OCI-LY7 (cell line): ENCODE measurements at regions not wholly inside any gene's neighbourhood (a gene's known extent, or its start where the extent isn't known, plus 50 kb on each side); places are given as distances from the start of the nearest gene placed in this dataset.

Experiments used
- CTCF ChIP-seq: fragments of 200-600 bp; sonication (generic); conservative IDR thresholded peaks from 2 replicates; pipeline ENCODE4 v1.5.1; 2014; ENCODE audit warnings: mild to moderate bottlenecking, antibody characterized with exemption, low read length, moderate library complexity, mixed read lengths
- EZH2phosphoT487 ChIP-seq: fragments of 200-600 bp; sonication (generic); IDR thresholded peaks from 2 replicates; pipeline ENCODE4 v1.6.1; 2018; ENCODE audit warnings: low read depth, borderline replicate concordance, mild to moderate bottlenecking, mixed run types, antibody characterized with exemption, low read length, moderate library complexity, mixed read lengths

GRCh38 chr6:27136978-27137814 lies 110.3 kb upstream of the PRSS16 start:
- TF ChIP-seq CTCF (no peak), EZH2phosphoT487 (no peak)
